A204.1 (cell line): ENCODE measurements at regions not wholly inside any gene's neighbourhood (a gene's known extent, or its start where the extent isn't known, plus 50 kb on each side); places are given as distances from the start of the nearest gene placed in this dataset.

Experiments used
- FAIRE-seq: peaks from 2 replicates; lab custom pipeline; 2012; peaks lifted over from hg19 to GRCh38; lab: Jason Lieb, UNC

GRCh38 chr2:14910654-14911053, 278.1 kb downstream of the LRATD1 start:
- FAIRE-seq = no peak

GRCh38 chr2:14915983-14916382, 283.5 kb downstream of the LRATD1 start:
- FAIRE-seq = no peak

- FAIRE-seq = no peak
Measured at GRCh38 chr2:14923820-14924580, 291.5 kb downstream of the LRATD1 start.

GRCh38 chr2:14925471-14925870, 293.0 kb downstream of the LRATD1 start:
- no peak for FAIRE-seq

GRCh38 chr2:14927021-14927564, 294.6 kb downstream of the LRATD1 start:
- FAIRE-seq = no peak

- no peak for FAIRE-seq
Measured at GRCh38 chr2:14928056-14928455, 295.5 kb downstream of the LRATD1 start.

GRCh38 chr2:14930441-14930840, 297.9 kb downstream of the LRATD1 start:
- FAIRE-seq = no peak

- no peak for FAIRE-seq
Measured at GRCh38 chr2:14932285-14932684, 299.8 kb downstream of the LRATD1 start.

- FAIRE-seq = no peak
Measured at GRCh38 chr2:14933753-14934152, 301.2 kb downstream of the LRATD1 start.

GRCh38 chr2:14936426-14936825, 303.9 kb downstream of the LRATD1 start:
- no peak for FAIRE-seq

- no peak for FAIRE-seq
Measured at GRCh38 chr2:14937336-14937735, 304.8 kb downstream of the LRATD1 start.

GRCh38 chr2:14941151-14941631, 308.7 kb downstream of the LRATD1 start:
- FAIRE-seq = no peak

GRCh38 chr2:14942987-14943386, 310.5 kb downstream of the LRATD1 start:
- no peak for FAIRE-seq

- FAIRE-seq = no peak
Measured at GRCh38 chr2:14944562-14945346, 312.2 kb downstream of the LRATD1 start.

- no peak for FAIRE-seq
Measured at GRCh38 chr2:14951569-14952285, 319.2 kb downstream of the LRATD1 start.

GRCh38 chr2:14952400-14952963, 320.0 kb downstream of the LRATD1 start:
- FAIRE-seq = no peak

- FAIRE-seq = no peak
Measured at GRCh38 chr2:14960686-14961324, 328.3 kb downstream of the LRATD1 start.

GRCh38 chr2:14967729-14968128, 335.2 kb downstream of the LRATD1 start:
- FAIRE-seq = no peak

- no peak for FAIRE-seq
Measured at GRCh38 chr2:14975381-14975780, 342.9 kb downstream of the LRATD1 start.

- FAIRE-seq = no peak
Measured at GRCh38 chr2:14977021-14977420, 344.5 kb downstream of the LRATD1 start.

- FAIRE-seq = no peak
Measured at GRCh38 chr2:14978845-14979244, 346.3 kb downstream of the LRATD1 start.

GRCh38 chr2:14982790-14983189, 350.3 kb downstream of the LRATD1 start:
- no peak for FAIRE-seq
